IMR-90 (cell line): ENCODE measurements at regions not wholly inside any gene's neighbourhood (a gene's known extent, or its start where the extent isn't known, plus 50 kb on each side); places are given as distances from the start of the nearest gene placed in this dataset.

Experiments used
- CEBPB ChIP-seq: IDR thresholded peaks from 2 replicates; pipeline ENCODE4 v1.6.1; 2012; ENCODE audit warnings: low read depth, low read length, improper control_type of control experiment
- CTCF ChIP-seq: conservative IDR thresholded peaks from 2 replicates; pipeline ENCODE4 v1.5.1; 2012; ENCODE audit warnings: mild to moderate bottlenecking, low read depth, low read length, improper control_type of control experiment
- FOS ChIP-seq: fragments of 150-350 bp; IDR thresholded peaks from 2 replicates; pipeline ENCODE4 v1.6.1; 2016; ENCODE audit warnings: low read depth, low read length
- MAFK ChIP-seq: IDR thresholded peaks from 2 replicates; pipeline ENCODE4 v1.6.1; 2012; ENCODE audit warnings: low read depth, low read length, improper control_type of control experiment
- MAZ ChIP-seq: IDR thresholded peaks from 2 replicates; pipeline ENCODE4 v1.6.1; 2012; ENCODE audit warnings: low read depth, mild to moderate bottlenecking, low read length, improper control_type of control experiment, moderate library complexity, borderline replicate concordance
- MXI1 ChIP-seq: IDR thresholded peaks from 2 replicates; pipeline ENCODE4 v1.6.1; 2012; ENCODE audit warnings: low read depth, mild to moderate bottlenecking, low read length, moderate library complexity, borderline replicate concordance
- NFE2L2 ChIP-seq: fragments of 150-350 bp; IDR thresholded peaks from 2 replicates; pipeline ENCODE4 v1.6.1; 2016; ENCODE audit warnings: low read depth, mild to moderate bottlenecking, low read length
- POLR2A ChIP-seq: IDR thresholded peaks from 2 replicates; pipeline ENCODE4 v1.6.1; 2012; ENCODE audit warnings: mild to moderate bottlenecking, low read depth, low read length
- RAD21 ChIP-seq: IDR thresholded peaks from 2 replicates; pipeline ENCODE4 v1.6.1; 2012; ENCODE audit warnings: low read length, improper control_type of control experiment
- SMC3 ChIP-seq: fragments of 150-350 bp; IDR thresholded peaks from 2 replicates; pipeline ENCODE4 v1.6.1; 2016; ENCODE audit warnings: low read depth, mild to moderate bottlenecking, antibody characterized with exemption, low read length, moderate library complexity

- TF ChIP-seq CTCF, result no peak
- TF ChIP-seq SMC3, result no peak
- TF ChIP-seq RAD21, result no peak
- TF ChIP-seq POLR2A, result no peak
- TF ChIP-seq FOS, result no peak
- TF ChIP-seq MAZ, result no peak
- TF ChIP-seq CEBPB, result no peak
- TF ChIP-seq MXI1, result no peak
- TF ChIP-seq NFE2L2, result no peak
- no peak for TF ChIP-seq MAFK
Measured at GRCh38 chr2:13826314-13826853, 806.1 kb upstream of the LRATD1 start.
